Progenitor cell of endocrine pancreas (in vitro differentiated cells): ENCODE measurements at regions not wholly inside any gene's neighbourhood (a gene's known extent, or its start where the extent isn't known, plus 50 kb on each side); places are given as distances from the start of the nearest gene placed in this dataset.

Experiments
- DNase-seq: peaks from one replicate; pipeline ENCODE4 v3.0.0; 2021; ENCODE audit warnings: low spot score; ENCODE audit not compliant: unreplicated experiment
- H3K27ac Mint-ChIP-seq: 2 replicates; pipeline ENCODE4 v1.8.0; 2021; ENCODE audit warnings: mild to moderate bottlenecking, moderate library complexity, mixed read lengths
- H3K27me3 Mint-ChIP-seq: 2 replicates; pipeline ENCODE4 v1.8.0; 2021; ENCODE audit warnings: mixed read lengths
- H3K36me3 Mint-ChIP-seq: 2 replicates; pipeline ENCODE4 v1.8.0; 2022; ENCODE audit warnings: mixed read lengths; ENCODE audit not compliant: insufficient read depth
- H3K4me1 Mint-ChIP-seq: 2 replicates; pipeline ENCODE4 v1.8.0; 2021; ENCODE audit warnings: low read depth, mixed read lengths
- H3K4me3 Mint-ChIP-seq: 2 replicates; pipeline ENCODE4 v1.8.0; 2021; ENCODE audit warnings: low read depth, mild to moderate bottlenecking, moderate library complexity, mixed read lengths
- H3K9me3 Mint-ChIP-seq: 2 replicates; pipeline ENCODE4 v1.8.0; 2021; ENCODE audit warnings: low read depth, mixed read lengths
- CTCF ChIP-seq: fragments of 200-600 bp; sonication (generic); IDR thresholded peaks from one replicate; pipeline ENCODE4 v1.5.0; 2021; ENCODE audit warnings: antibody characterized with exemption, mild to moderate bottlenecking; ENCODE audit not compliant: unreplicated experiment

- Mint-ChIP-seq H3K36me3 (no peaks in the 10 kb centered on the region), H3K27ac (no peak overlapping the region), H3K4me1 (no peaks in the 10 kb centered on the region), H3K27me3 (no peaks in the 10 kb centered on the region), H3K9me3 (no peaks in the 10 kb centered on the region), H3K4me3 (no peak overlapping the region)
- TF ChIP-seq CTCF = no peak
- no peak for DNase-seq
These were observed 286.3 kb downstream of the ANKRD50 start for GRCh38 chr4:124426279-124426678.

GRCh38 chr4:124427095-124427767, 285.3 kb downstream of the ANKRD50 start:
- TF ChIP-seq CTCF = no peak
- no peak overlapping the region for H3K27ac Mint-ChIP-seq
- no peaks in the 10 kb centered on the region for H3K4me1 Mint-ChIP-seq
- no peak for DNase-seq
- H3K9me3 Mint-ChIP-seq = no peaks in the 10 kb centered on the region
- H3K27me3 Mint-ChIP-seq = no peaks in the 10 kb centered on the region
- no peaks in the 10 kb centered on the region for H3K36me3 Mint-ChIP-seq
- H3K4me3 Mint-ChIP-seq = no peak overlapping the region

GRCh38 chr4:124428648-124429047, 283.9 kb downstream of the ANKRD50 start:
- Mint-ChIP-seq H3K27ac (no peak overlapping the region), H3K9me3 (no peaks in the 10 kb centered on the region), H3K4me1 (no peaks in the 10 kb centered on the region), H3K36me3 (no peaks in the 10 kb centered on the region), H3K27me3 (no peaks in the 10 kb centered on the region), H3K4me3 (no peak overlapping the region)
- DNase-seq = no peak
- no peak for TF ChIP-seq CTCF

GRCh38 chr4:124429746-124430250, 282.7 kb downstream of the ANKRD50 start:
- Mint-ChIP-seq H3K27ac (no peak overlapping the region), H3K4me1 (no peaks in the 10 kb centered on the region), H3K27me3 (no peaks in the 10 kb centered on the region), H3K9me3 (no peaks in the 10 kb centered on the region), H3K36me3 (no peaks in the 10 kb centered on the region), H3K4me3 (no peak overlapping the region)
- no peak for DNase-seq
- no peak for TF ChIP-seq CTCF

GRCh38 chr4:124431653-124432192, 280.8 kb downstream of the ANKRD50 start:
- H3K4me3 Mint-ChIP-seq = no peak overlapping the region
- H3K4me1 Mint-ChIP-seq = no peaks in the 10 kb centered on the region
- no peaks in the 10 kb centered on the region for H3K27me3 Mint-ChIP-seq
- TF ChIP-seq CTCF = no peak
- no peaks in the 10 kb centered on the region for H3K36me3 Mint-ChIP-seq
- no peak for DNase-seq
- H3K9me3 Mint-ChIP-seq = no peaks in the 10 kb centered on the region
- no peak overlapping the region for H3K27ac Mint-ChIP-seq
